Smooth muscle cell (in vitro differentiated cells): ENCODE measurements at regions not wholly inside any gene's neighbourhood (a gene's known extent, or its start where the extent isn't known, plus 50 kb on each side); places are given as distances from the start of the nearest gene placed in this dataset.

Experiments used
- DNase-seq: peaks from one replicate; lab custom pipeline; 2025; ENCODE audit not compliant: unreplicated experiment; lab: John Stamatoyannopoulos, UW
- H2AFZ ChIP-seq: fragments of 200-600 bp; sonication (generic); 2 replicates; pipeline ENCODE4 v1.6.0; 2016; ENCODE audit warnings: antibody characterized with exemption, low read depth, mild to moderate bottlenecking
- H3F3A ChIP-seq: fragments of 200-600 bp; sonication (generic); 2 replicates; pipeline ENCODE4 v1.6.0; 2017; ENCODE audit warnings: antibody characterized with exemption, low read depth
- H3K27ac ChIP-seq: fragments of 200-600 bp; sonication (generic); 2 replicates; pipeline ENCODE4 v1.5.1; 2016; ENCODE audit warnings: low read depth, mild to moderate bottlenecking
- H3K27me3 ChIP-seq: fragments of 200-600 bp; sonication (generic); 2 replicates; pipeline ENCODE4 v1.6.1; 2016; ENCODE audit warnings: low read depth, mild to moderate bottlenecking
- H3K36me3 ChIP-seq: fragments of 200-600 bp; sonication (generic); 2 replicates; pipeline ENCODE4 v1.5.1; 2016; ENCODE audit warnings: low read depth
- H3K4me1 ChIP-seq: fragments of 200-600 bp; sonication (generic); 2 replicates; pipeline ENCODE4 v1.5.1; 2016; ENCODE audit warnings: low read depth
- H3K4me2 ChIP-seq: fragments of 200-600 bp; sonication (generic); 2 replicates; pipeline ENCODE4 v1.6.0; 2016; ENCODE audit warnings: mild to moderate bottlenecking
- H3K4me3 ChIP-seq: fragments of 200-600 bp; sonication (generic); 2 replicates; pipeline ENCODE4 v1.5.1; 2016; ENCODE audit warnings: mild to moderate bottlenecking
- H3K79me2 ChIP-seq: fragments of 200-600 bp; sonication (generic); 2 replicates; pipeline ENCODE4 v1.6.0; 2016; ENCODE audit warnings: low read depth, mild to moderate bottlenecking
- H3K9ac ChIP-seq: fragments of 200-600 bp; sonication (generic); 2 replicates; pipeline ENCODE4 v1.6.0; 2016; ENCODE audit warnings: low read depth
- H3K9me3 ChIP-seq: fragments of 200-600 bp; sonication (generic); replicated peaks from 2 replicates; pipeline ENCODE4 v1.5.1; 2016; ENCODE audit warnings: low read depth
- H4K20me1 ChIP-seq: fragments of 200-600 bp; sonication (generic); 2 replicates; pipeline ENCODE4 v1.6.0; 2016; ENCODE audit warnings: low read depth
- CTCF ChIP-seq: fragments of 200-600 bp; sonication (generic); IDR thresholded peaks from 2 replicates; pipeline ENCODE4 v1.5.1; 2017; ENCODE audit warnings: borderline replicate concordance, mild to moderate bottlenecking, antibody characterized with exemption; ENCODE audit not compliant: insufficient read depth, poor library complexity, severe bottlenecking
- WGBS: methylation state at CpG from one replicate; pipeline ENCODE4 v1.1.7; 2016; ENCODE audit warnings: low lambda C conversion rate; 5-methylcytosine and 5-hydroxymethylcytosine counted together

- H3K27me3 ChIP-seq: no peaks in the 10 kb centered on the region
- H3K27ac ChIP-seq: no peak overlapping the region
- no peaks in the 10 kb centered on the region for H3K9me3 ChIP-seq
- no peak overlapping the region for H2AFZ ChIP-seq
- DNase-seq: no peak
- H4K20me1 ChIP-seq: no peaks in the 10 kb centered on the region
- no peak overlapping the region for H3K4me2 ChIP-seq
- 83% methylated on average over 6 of the region's 6 CpGs for WGBS
- H3K4me3 ChIP-seq: no peak overlapping the region
- H3K4me1 ChIP-seq: no peaks in the 10 kb centered on the region
- H3K9ac ChIP-seq: no peak overlapping the region
- H3K79me2 ChIP-seq: no peaks in the 10 kb centered on the region
- no peaks in the 10 kb centered on the region for H3F3A ChIP-seq
- TF ChIP-seq CTCF: no peak
- no peaks in the 10 kb centered on the region for H3K36me3 ChIP-seq
Measured at GRCh38 chr3:152185891-152186630, 82.7 kb upstream of the MBNL1 start.

- Histone ChIP-seq H3K27ac (no peak overlapping the region), H3K4me3 (no peak overlapping the region), H3K4me2 (no peak overlapping the region), H3K79me2 (no peaks in the 10 kb centered on the region), H4K20me1 (no peaks in the 10 kb centered on the region), H3K36me3 (no peaks in the 10 kb centered on the region), H3K4me1 (no peaks in the 10 kb centered on the region), H3K9ac (no peak overlapping the region), H3K27me3 (no peaks in the 10 kb centered on the region), H3K9me3 (no peaks in the 10 kb centered on the region), H2AFZ (no peak overlapping the region), H3F3A (no peaks in the 10 kb centered on the region)
- TF ChIP-seq CTCF: no peak
- no peak for DNase-seq
- WGBS: 77% methylated on average over 2 of the region's 2 CpGs
Measured at GRCh38 chr3:152190636-152191183, 78.0 kb upstream of the MBNL1 start.

- no peak for TF ChIP-seq CTCF
- no peak overlapping the region for H3K27ac ChIP-seq
Measured at GRCh38 chr3:152192050-152192449, 76.7 kb upstream of the MBNL1 start.

More at GRCh38 chr3:152192050-152192449, 76.7 kb upstream of the MBNL1 start:
- Histone ChIP-seq H3K4me3 (no peak overlapping the region), H3K36me3 (no peaks in the 10 kb centered on the region), H3K9ac (no peak overlapping the region), H3K4me1 (peaks cover 2% of the 10 kb centered on the region), H4K20me1 (no peaks in the 10 kb centered on the region), H3K79me2 (no peaks in the 10 kb centered on the region), H3K27me3 (no peaks in the 10 kb centered on the region), H3F3A (no peaks in the 10 kb centered on the region), H2AFZ (no peak overlapping the region), H3K4me2 (no peak overlapping the region), H3K9me3 (no peaks in the 10 kb centered on the region)
- DNase-seq: no peak
- 93% methylated on average over 4 of the region's 4 CpGs for WGBS
